NCI-H1436 (cell line): ENCODE measurements at regions not wholly inside any gene's neighbourhood (a gene's known extent, or its start where the extent isn't known, plus 50 kb on each side); places are given as distances from the start of the nearest gene placed in this dataset.

Source experiments
- DNase-seq: peaks from one replicate; lab custom pipeline; 2025; lab: John Stamatoyannopoulos, UW

GRCh38 chr12:89992668-89993451 is 284.2 kb upstream of the ATP2B1 start:
- DNase-seq, result no peak

GRCh38 chr12:89991807-89992590 is 283.4 kb upstream of the ATP2B1 start:
- DNase-seq, result no peak

GRCh38 chr12:89988188-89988915 is 279.7 kb upstream of the ATP2B1 start:
- no peak for DNase-seq

GRCh38 chr12:89985935-89986334 is 277.3 kb upstream of the ATP2B1 start:
- no peak for DNase-seq

GRCh38 chr12:89984846-89985245 is 276.2 kb upstream of the ATP2B1 start:
- no peak for DNase-seq

- no peak for DNase-seq
These were observed 275.0 kb upstream of the ATP2B1 start for GRCh38 chr12:89983622-89984021.

- no peak for DNase-seq
These were observed 271.6 kb upstream of the ATP2B1 start for GRCh38 chr12:89980236-89980635.

GRCh38 chr12:89977405-89978085 is 268.9 kb upstream of the ATP2B1 start:
- DNase-seq, result no peak

- no peak for DNase-seq
These were observed 268.2 kb upstream of the ATP2B1 start for GRCh38 chr12:89976866-89977265.

- DNase-seq, result no peak
These were observed 266.9 kb upstream of the ATP2B1 start for GRCh38 chr12:89975574-89975973.

- no peak for DNase-seq
These were observed 263.2 kb upstream of the ATP2B1 start for GRCh38 chr12:89971880-89972279.

GRCh38 chr12:89970722-89971121 is 262.1 kb upstream of the ATP2B1 start:
- DNase-seq, result no peak

GRCh38 chr12:89969093-89969492 is 260.5 kb upstream of the ATP2B1 start:
- DNase-seq, result no peak

GRCh38 chr12:89968151-89968700 is 259.6 kb upstream of the ATP2B1 start:
- DNase-seq, result no peak

GRCh38 chr12:89966495-89967240 is 258.0 kb upstream of the ATP2B1 start:
- no peak for DNase-seq

- DNase-seq, result no peak
These were observed 257.4 kb upstream of the ATP2B1 start for GRCh38 chr12:89965993-89966392.

GRCh38 chr12:89962648-89963047 is 254.0 kb upstream of the ATP2B1 start:
- DNase-seq, result no peak

GRCh38 chr12:89960607-89961394 is 252.2 kb upstream of the ATP2B1 start:
- no peak for DNase-seq

- no peak for DNase-seq
These were observed 251.4 kb upstream of the ATP2B1 start for GRCh38 chr12:89960011-89960507.

- no peak for DNase-seq
These were observed 250.5 kb upstream of the ATP2B1 start for GRCh38 chr12:89959179-89959578.
